GM12878 (cell line): ENCODE measurements at regions not wholly inside any gene's neighbourhood (a gene's known extent, or its start where the extent isn't known, plus 50 kb on each side); places are given as distances from the start of the nearest gene placed in this dataset.

Experiments used
- CTCF ChIP-seq, 3 experiments: IDR thresholded peaks in 2 of 3; conservative IDR thresholded peaks in 1 of 3; 2 replicates each; pipeline ENCODE4 v1.5.1; 2011; ENCODE audit warnings: low read depth in 3 of 3, low read length in 3 of 3, mild to moderate bottlenecking in 3 of 3, control low read depth in 2 of 3, moderate library complexity in 2 of 3, inconsistent platforms in 1 of 3, mixed read lengths in 1 of 3; ENCODE audit not compliant: control insufficient read depth in 2 of 3, insufficient read depth in 1 of 3; ENCODE audit errors: extremely low read depth in 1 of 3
- MXI1 ChIP-seq: fragments of 150-350 bp; IDR thresholded peaks from 2 replicates; pipeline ENCODE4 v1.6.1; 2011; ENCODE audit warnings: low read depth, mild to moderate bottlenecking, inconsistent platforms, low read length, improper control_type of control experiment
- NFYB ChIP-seq: IDR thresholded peaks from 2 replicates; pipeline ENCODE4 v1.6.1; 2011; ENCODE audit warnings: low read depth, mild to moderate bottlenecking, low read length, improper control_type of control experiment, moderate library complexity; ENCODE audit not compliant: insufficient read depth
- POLR2A ChIP-seq: IDR thresholded peaks from 2 replicates; pipeline ENCODE4 v1.6.1; 2011; ENCODE audit warnings: low read depth, mild to moderate bottlenecking, low read length
- POLR2AphosphoS5 ChIP-seq: IDR thresholded peaks from 2 replicates; pipeline ENCODE4 v1.6.1; 2011; ENCODE audit warnings: mild to moderate bottlenecking, low read length, inconsistent platforms
- RFX5 ChIP-seq: IDR thresholded peaks from 2 replicates; pipeline ENCODE4 v1.6.1; 2011; ENCODE audit warnings: low read depth, low read length, improper control_type of control experiment
- SP1 ChIP-seq: IDR thresholded peaks from one replicate; pipeline ENCODE4 v1.6.1; 2011; ENCODE audit warnings: low read depth, low read length
- TAF1 ChIP-seq: IDR thresholded peaks from 2 replicates; pipeline ENCODE4 v1.6.1; 2011; ENCODE audit warnings: mild to moderate bottlenecking, low read depth, low read length, borderline replicate concordance

GRCh38 chr17:13153036-13153435, 135.2 kb upstream of the ELAC2 start:
- TF ChIP-seq NFYB = no peak
- TF ChIP-seq POLR2A = no peak
- no peak for TF ChIP-seq MXI1
- no peak for TF ChIP-seq SP1
- no peak for TF ChIP-seq CTCF (IDR thresholded peaks at IDR 0.05 in 2 of 3, conservative IDR thresholded peaks at IDR 0.05 in 1 of 3; ENCODE audit: control insufficient read depth in 2 of 3, extremely low read depth in 1 of 3, insufficient read depth in 1 of 3, low read depth in 3 of 3, low read length in 3 of 3)
- TF ChIP-seq POLR2AphosphoS5 = no peak
- TF ChIP-seq TAF1 = no peak
- no peak for TF ChIP-seq RFX5
